B cell (primary cell): ENCODE measurements at regions not wholly inside any gene's neighbourhood (a gene's known extent, or its start where the extent isn't known, plus 50 kb on each side); places are given as distances from the start of the nearest gene placed in this dataset.

Experiments
- EZH2 ChIP-seq: IDR thresholded peaks from 2 replicates; pipeline ENCODE4 v1.6.1; 2012; ENCODE audit warnings: borderline replicate concordance, low read depth, mild to moderate bottlenecking, moderate library complexity, low read length; ENCODE audit not compliant: insufficient read depth, poor library complexity, severe bottlenecking
- TF ChIP-seq, protein P1 (sequence below): fragments of 200-600 bp; IDR thresholded peaks from one replicate; pipeline ENCODE4 v1.8.0; 2022; ENCODE audit warnings: antibody characterized with exemption, mild to moderate bottlenecking

GRCh38 chr3:194283221-194284006, 67.7 kb downstream of the CPN2 start:
- TF ChIP-seq, protein P1, sequence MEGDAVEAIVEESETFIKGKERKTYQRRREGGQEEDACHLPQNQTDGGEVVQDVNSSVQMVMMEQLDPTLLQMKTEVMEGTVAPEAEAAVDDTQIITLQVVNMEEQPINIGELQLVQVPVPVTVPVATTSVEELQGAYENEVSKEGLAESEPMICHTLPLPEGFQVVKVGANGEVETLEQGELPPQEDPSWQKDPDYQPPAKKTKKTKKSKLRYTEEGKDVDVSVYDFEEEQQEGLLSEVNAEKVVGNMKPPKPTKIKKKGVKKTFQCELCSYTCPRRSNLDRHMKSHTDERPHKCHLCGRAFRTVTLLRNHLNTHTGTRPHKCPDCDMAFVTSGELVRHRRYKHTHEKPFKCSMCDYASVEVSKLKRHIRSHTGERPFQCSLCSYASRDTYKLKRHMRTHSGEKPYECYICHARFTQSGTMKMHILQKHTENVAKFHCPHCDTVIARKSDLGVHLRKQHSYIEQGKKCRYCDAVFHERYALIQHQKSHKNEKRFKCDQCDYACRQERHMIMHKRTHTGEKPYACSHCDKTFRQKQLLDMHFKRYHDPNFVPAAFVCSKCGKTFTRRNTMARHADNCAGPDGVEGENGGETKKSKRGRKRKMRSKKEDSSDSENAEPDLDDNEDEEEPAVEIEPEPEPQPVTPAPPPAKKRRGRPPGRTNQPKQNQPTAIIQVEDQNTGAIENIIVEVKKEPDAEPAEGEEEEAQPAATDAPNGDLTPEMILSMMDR: no peak
- TF ChIP-seq EZH2: no peak
